ENCODE measurements at regions not wholly inside any gene's neighbourhood (a gene's known extent, or its start where the extent isn't known, plus 50 kb on each side); places are given as distances from the start of the nearest gene placed in this dataset.

GRCh38 chr20:60107621-60108390 is 149.6 kb downstream of the CDH26 start:
- Histone ChIP-seq H3K4me3 (ENCODE audit: low read depth in 2 of 2, low read length in 1 of 2) (no peak overlapping the region), H3F3A (replicated peaks; ENCODE audit: insufficient read depth) (no peaks in the 10 kb centered on the region), H3K9ac (no peak overlapping the region), H3K9me3 (no peaks in the 10 kb centered on the region), H4K20me1 (ENCODE audit: insufficient read depth) (no peaks in the 10 kb centered on the region), H3K9me2 (no peaks in the 10 kb centered on the region), H3K27ac (ENCODE audit: low read depth in 2 of 2, low read length in 1 of 2) (no peak overlapping the region), H3K79me2 (ENCODE audit: insufficient read depth) (no peaks in the 10 kb centered on the region), H3K4me2 (no peak overlapping the region), H3K36me3 (replicated peaks in 1 of 2; ENCODE audit: control insufficient read depth in 1 of 2, insufficient read depth in 2 of 2, low read length in 1 of 2) (no peaks in the 10 kb centered on the region), H2AFZ (ENCODE audit: low read depth) (no peak overlapping the region), H3K4me1 (ENCODE audit: control insufficient read depth in 1 of 2, insufficient read depth in 2 of 2, low read depth in 1 of 2, low read length in 1 of 2) (no peaks in the 10 kb centered on the region), H3K27me3 (ENCODE audit: insufficient read depth) (no peaks in the 10 kb centered on the region)
- POLR2A ChIA-PET: no interaction called here
- DNase-seq: no peak
- TF ChIP-seq RXRA (IDR thresholded peaks at IDR 0.05; ENCODE audit: borderline replicate concordance, low read depth) (no peak), IRF3 (IDR thresholded peaks at IDR 0.05; ENCODE audit: low read depth, low read length) (no peak), FOXM1 (IDR thresholded peaks at IDR 0.05; ENCODE audit: low read depth) (no peak), NFIC (IDR thresholded peaks at IDR 0.05; ENCODE audit: borderline replicate concordance) (no peak), RCOR1 (IDR thresholded peaks at IDR 0.05; ENCODE audit: low read length) (no peak), POLR2AphosphoS5 (IDR thresholded peaks at IDR 0.05; ENCODE audit: low read depth, low read length) (no peak), CHD2 (IDR thresholded peaks at IDR 0.05; ENCODE audit: low read length, partially characterized antibody) (no peak), USF1 (IDR thresholded peaks at IDR 0.05; ENCODE audit: borderline replicate concordance, low read depth) (no peak)
- WGBS (ENCODE audit: low lambda C conversion rate): 36% methylated on average over 7 of the region's 10 CpGs
- CTCF ChIA-PET: no interaction called here

GRCh38 chr20:60108397-60108796 is 150.2 kb downstream of the CDH26 start:
- WGBS (ENCODE audit: low lambda C conversion rate): 48% methylated on average over 5 of the region's 5 CpGs
- POLR2A ChIA-PET: no interaction called here
- no peaks in the 10 kb centered on the region for H3F3A ChIP-seq (replicated peaks; ENCODE audit: insufficient read depth)
- H3K36me3 ChIP-seq (replicated peaks in 1 of 2; ENCODE audit: control insufficient read depth in 1 of 2, insufficient read depth in 2 of 2, low read length in 1 of 2): no peaks in the 10 kb centered on the region
- H4K20me1 ChIP-seq (ENCODE audit: insufficient read depth): no peaks in the 10 kb centered on the region
- H3K9me3 ChIP-seq: no peaks in the 10 kb centered on the region
- H3K4me2 ChIP-seq: no peak overlapping the region
- no peaks in the 10 kb centered on the region for H3K79me2 ChIP-seq (ENCODE audit: insufficient read depth)
- no peak overlapping the region for H3K4me3 ChIP-seq (ENCODE audit: low read depth in 2 of 2, low read length in 1 of 2)
- CTCF ChIA-PET: no interaction called here
- no peak overlapping the region for H3K27ac ChIP-seq (ENCODE audit: low read depth in 2 of 2, low read length in 1 of 2)
- H3K9me2 ChIP-seq: no peaks in the 10 kb centered on the region
- H3K27me3 ChIP-seq (ENCODE audit: insufficient read depth): no peaks in the 10 kb centered on the region
- H3K4me1 ChIP-seq (ENCODE audit: control insufficient read depth in 1 of 2, insufficient read depth in 2 of 2, low read depth in 1 of 2, low read length in 1 of 2): no peaks in the 10 kb centered on the region
- no peak overlapping the region for H3K9ac ChIP-seq
- TF ChIP-seq TAF1 (IDR thresholded peaks at IDR 0.05; ENCODE audit: borderline replicate concordance, low read depth, low read length) (no peak), RCOR1 (IDR thresholded peaks at IDR 0.05; ENCODE audit: low read length) (no peak), CTCF (IDR thresholded peaks at IDR 0.05) (no peak), FOSL2 (IDR thresholded peaks at IDR 0.05; ENCODE audit: borderline replicate concordance, low read depth) (no peak), USF1 (IDR thresholded peaks at IDR 0.05; ENCODE audit: borderline replicate concordance, low read depth) (no peak), EZH2phosphoT487 (IDR thresholded peaks at IDR 0.05; ENCODE audit: borderline replicate concordance, low read depth) (no peak), GATA2 (CRISPR knock-in tag; IDR thresholded peaks at IDR 0.05) (no peak), RFX5 (IDR thresholded peaks at IDR 0.05; ENCODE audit: low read length) (no peak), USF2 (IDR thresholded peaks at IDR 0.05; ENCODE audit: borderline replicate concordance, low read depth, low read length) (no peak), TCF12 (IDR thresholded peaks at IDR 0.05) (no peak)
- no peak overlapping the region for H2AFZ ChIP-seq (ENCODE audit: low read depth)
- DNase-seq: no peak

Measured in SK-N-SH (cell line).